ENCODE measurements at regions not wholly inside any gene's neighbourhood (a gene's known extent, or its start where the extent isn't known, plus 50 kb on each side); places are given as distances from the start of the nearest gene placed in this dataset.

DNA sequence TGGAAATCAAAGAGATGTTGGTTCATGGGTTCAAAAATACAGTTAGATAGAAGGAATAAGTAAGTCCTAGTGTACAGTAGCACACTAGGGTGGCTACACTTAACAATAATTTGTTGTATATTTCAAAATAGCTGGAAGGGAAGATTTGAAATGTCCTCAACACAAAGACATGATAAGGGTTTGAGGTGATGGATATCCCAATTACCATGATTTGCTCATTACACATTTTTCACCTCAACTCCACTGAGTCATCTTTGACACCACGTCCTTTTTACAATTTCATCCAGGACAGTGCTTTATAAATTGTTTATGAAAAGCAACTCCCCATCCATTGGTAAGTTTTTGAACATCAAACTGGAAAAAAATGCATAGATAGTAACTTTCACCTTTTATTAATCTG lies 208.3 kb downstream of the ZC3H11B start:
- Histone ChIP-seq H3K36me3 (ENCODE audit: control insufficient read depth in 2 of 4, insufficient read depth in 4 of 4, low read length in 3 of 4) (no peaks in the 10 kb centered on the region), H3K4me2 (ENCODE audit: insufficient read depth in 1 of 2, low read depth in 2 of 2, low read length in 2 of 2) (no peak overlapping the region)
- CTCF ChIA-PET (ENCODE audit: partially characterized antibody): interaction anchor here (2.2 kb wide), 1 partner anchor 19 kb away, joined by 8 read pairs; no protein-coding TSS in a partner anchor

More for the DNA sequence above, 208.3 kb downstream of the ZC3H11B start:
- H3K23me2 ChIP-seq (ENCODE audit: low read depth, low read length): no peaks in the 10 kb centered on the region
- no peak overlapping the region for H2BK20ac ChIP-seq (ENCODE audit: low read length)
- no peak overlapping the region for H3K4me3 ChIP-seq (ENCODE audit: extremely low read depth in 1 of 4, insufficient read depth in 2 of 4, low read depth in 3 of 4, low read length in 4 of 4)
- TF ChIP-seq KDM5A (IDR thresholded peaks at IDR 0.05; ENCODE audit: low read length): no peak
- H3K14ac ChIP-seq (ENCODE audit: insufficient read length): no peak overlapping the region
- POLR2A ChIA-PET (ENCODE audit: partially characterized antibody): no interaction called here
- H3K9ac ChIP-seq (replicated peaks in 1 of 4; ENCODE audit: extremely low read depth in 1 of 4, low read depth in 3 of 4, low read length in 3 of 4): no peak overlapping the region
- H3K79me2 ChIP-seq (ENCODE audit: control insufficient read depth in 1 of 2, insufficient read depth in 2 of 2, low read length in 2 of 2): no peaks in the 10 kb centered on the region
- WGBS, 2 experiments (ENCODE audit: extremely low coverage in 1 of 2, insufficient coverage in 1 of 2, insufficient read length in 1 of 2, insufficient replicate concordance in 2 of 2, low coverage in 1 of 2, low lambda C conversion rate in 2 of 2, missing lambda C conversion rate in 1 of 2): 89% methylated on average over 1 of the region's 1 CpG; no CpG with 5 or more reads in 1 of the 2 experiments
- no peaks in the 10 kb centered on the region for H3K9me3 ChIP-seq (ENCODE audit: insufficient read depth in 2 of 2, low read depth in 1 of 2, low read length in 1 of 2)
- H3K56ac ChIP-seq (replicated peaks; ENCODE audit: insufficient read length, low read depth, low read length): no peak overlapping the region
- H3K4me1 ChIP-seq (replicated peaks in 1 of 4; ENCODE audit: control insufficient read depth in 3 of 4, insufficient read depth in 4 of 4, low read length in 3 of 4): peaks cover 0 to 3% (median 1%) of the 10 kb centered on the region in 4 experiments; a peak in 2 of 7 replicates
- no peak overlapping the region for H2AFZ ChIP-seq (ENCODE audit: low read length)
- no peak overlapping the region for H3K27ac ChIP-seq (ENCODE audit: low read depth, low read length)
- no peak overlapping the region for H3K23ac ChIP-seq (ENCODE audit: insufficient read length)
- no peak overlapping the region for H2BK120ac ChIP-seq (replicated peaks; ENCODE audit: low read depth, low read length)
- H3K79me1 ChIP-seq (ENCODE audit: low read depth, low read length): no peaks in the 10 kb centered on the region
- no peak overlapping the region for H4K91ac ChIP-seq (replicated peaks; ENCODE audit: insufficient read length, low read length)
- no peak overlapping the region for H4K5ac ChIP-seq (ENCODE audit: insufficient read length, low read depth, low read length)
- no peak for DNase-seq (ENCODE audit: low read depth in 1 of 2, low spot score in 2 of 2)
- H3K4ac ChIP-seq (replicated peaks; ENCODE audit: insufficient read length, low read depth, low read length): no peak overlapping the region
- FAIRE-seq: no peak
- H2BK15ac ChIP-seq (ENCODE audit: low read length): no peak overlapping the region
- H2BK5ac ChIP-seq (ENCODE audit: low read depth, low read length): no peak overlapping the region
- no peaks in the 10 kb centered on the region for H3K27me3 ChIP-seq (replicated peaks in 1 of 4; ENCODE audit: control insufficient read depth in 3 of 4, extremely low read depth in 1 of 4, insufficient read depth in 3 of 4, low read length in 3 of 4)
- no peak overlapping the region for H2BK12ac ChIP-seq (ENCODE audit: low read depth, low read length)
- no peak overlapping the region for H4K8ac ChIP-seq (ENCODE audit: extremely low read depth, insufficient read depth, low read length)
- no peak overlapping the region for H3K18ac ChIP-seq (ENCODE audit: extremely low read depth, low read length)
- no peak overlapping the region for H2AK5ac ChIP-seq (ENCODE audit: low read depth, low read length)
- H4K20me1 ChIP-seq (replicated peaks in 1 of 2; ENCODE audit: control insufficient read depth in 1 of 2, insufficient read depth in 2 of 2, low read length in 2 of 2): no peaks in the 10 kb centered on the region
